ENCODE measurements at regions not wholly inside any gene's neighbourhood (a gene's known extent, or its start where the extent isn't known, plus 50 kb on each side); places are given as distances from the start of the nearest gene placed in this dataset.

DNA sequence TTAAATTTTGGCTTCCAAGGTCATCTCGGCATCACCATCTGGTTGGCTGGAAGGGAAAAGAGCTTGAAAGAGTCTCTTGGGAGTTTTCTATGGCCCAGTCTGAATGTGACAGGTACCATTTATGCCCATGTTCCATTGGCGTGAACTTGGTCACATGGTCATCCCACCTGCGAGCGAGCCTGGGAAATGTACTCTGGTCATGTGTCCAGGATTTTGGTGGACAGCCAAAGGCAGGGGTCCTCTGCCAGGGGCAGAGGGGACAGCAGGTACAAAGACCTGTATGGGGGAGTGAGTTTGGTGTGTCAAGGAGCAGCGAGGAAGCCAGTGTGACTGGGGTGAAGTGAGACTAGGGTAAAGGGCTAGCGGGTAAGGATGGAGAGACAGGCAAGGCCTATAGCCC, 112.6 kb downstream of the CDC5L start:
- no peak for DNase-seq

- DNase-seq = no peak
These were observed 116.0 kb downstream of the CDC5L start for GRCh38 chr6:44503471-44503870.

GRCh38 chr6:44504301-44504791, 116.8 kb downstream of the CDC5L start:
- no peak for DNase-seq

- no peak for DNase-seq
These were observed 118.2 kb downstream of the CDC5L start for GRCh38 chr6:44505751-44506150.

- DNase-seq = no peak
These were observed 119.5 kb downstream of the CDC5L start for GRCh38 chr6:44507014-44507413.

DNA sequence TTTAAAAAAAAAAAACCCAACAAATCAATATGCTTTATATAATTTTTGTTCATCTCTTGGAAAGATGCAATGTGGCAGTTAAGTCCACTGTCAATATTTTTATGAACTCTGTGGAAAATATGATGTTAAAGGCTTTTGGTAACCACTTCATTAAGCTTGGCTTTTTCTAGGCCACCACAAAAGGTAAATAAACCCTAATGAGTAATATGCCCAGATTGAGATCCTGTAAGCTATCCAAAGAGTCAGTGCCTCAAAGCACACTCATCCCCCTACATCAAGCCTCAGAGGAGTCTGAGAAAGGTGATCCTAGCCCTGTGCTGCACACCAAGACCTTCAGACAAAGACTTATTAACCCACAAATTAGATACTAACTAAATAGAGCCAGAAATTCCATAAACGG, 121.1 kb downstream of the CDC5L start:
- DNase-seq = no peak

- DNase-seq = no peak
These were observed 123.6 kb downstream of the CDC5L start for GRCh38 chr6:44511126-44511525.

- DNase-seq = no peak
These were observed 125.6 kb downstream of the CDC5L start for GRCh38 chr6:44512868-44513741.

GRCh38 chr6:44514085-44514484, 126.6 kb downstream of the CDC5L start:
- DNase-seq = no peak

DNA sequence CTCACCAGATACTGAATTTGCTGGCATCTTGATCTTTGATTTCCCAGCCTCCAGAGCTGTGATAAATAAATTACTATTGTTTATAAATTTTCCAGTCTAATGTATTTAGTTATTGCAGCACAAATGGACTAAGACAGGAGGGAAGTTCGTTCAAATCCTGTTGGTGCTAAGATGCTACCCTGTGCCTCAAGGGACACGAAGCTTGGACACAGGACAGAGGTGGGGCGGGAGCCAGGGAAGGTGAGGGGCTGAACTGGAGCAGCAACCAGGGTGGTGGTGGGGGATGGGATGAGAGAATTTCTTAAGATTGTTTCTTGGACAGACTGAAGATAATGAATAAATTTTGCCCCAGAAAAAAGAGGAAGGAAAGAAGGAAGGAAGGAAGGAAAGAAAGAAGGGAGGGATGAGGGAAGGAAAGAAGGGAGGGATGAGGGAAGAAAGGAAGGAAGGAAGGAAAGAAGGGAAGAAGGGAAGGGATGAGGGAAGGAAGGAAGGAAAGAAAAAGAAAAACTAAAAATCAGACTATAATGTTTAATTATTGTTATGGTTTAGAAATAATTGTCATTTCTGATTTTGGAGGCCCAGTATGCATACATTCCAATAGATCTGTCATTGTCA, 127.2 kb downstream of the CDC5L start:
- DNase-seq = no peak

- DNase-seq = no peak
These were observed 135.4 kb downstream of the CDC5L start for GRCh38 chr6:44522871-44523270.

DNA sequence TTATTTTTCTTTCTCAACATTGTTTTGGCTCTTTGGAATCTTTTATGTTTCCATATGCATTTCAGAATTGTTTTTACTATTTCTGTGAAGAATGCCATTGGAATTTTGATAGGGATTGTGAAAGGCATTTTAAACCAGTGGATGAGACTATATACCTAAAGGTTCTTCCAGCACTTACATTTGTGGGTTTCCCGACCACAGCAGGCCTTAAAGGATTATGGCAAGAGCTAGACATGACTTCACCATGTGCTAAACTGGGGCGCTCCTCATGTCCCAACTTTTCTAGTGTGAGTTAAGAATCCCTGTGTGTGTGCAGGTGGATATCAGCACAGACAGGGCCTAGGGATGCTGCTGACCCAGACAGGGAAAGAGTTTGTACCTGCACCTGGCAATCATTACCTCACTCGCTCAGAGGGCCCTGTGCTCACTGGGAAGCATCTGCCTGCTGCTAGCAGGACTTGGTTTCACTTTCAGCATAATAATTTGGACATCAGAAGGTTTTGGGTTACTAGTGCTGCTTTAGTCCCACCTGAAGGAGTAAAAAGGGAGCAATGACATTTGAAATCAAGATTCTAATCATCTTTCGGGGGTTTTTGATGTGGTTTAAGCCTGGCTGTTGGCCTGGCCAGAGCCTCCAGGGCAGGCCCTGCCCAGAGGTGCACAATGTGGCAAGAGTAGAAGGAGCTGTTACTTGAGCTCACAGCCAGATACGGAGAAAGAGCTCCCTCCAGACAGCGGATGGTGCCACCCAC, 137.1 kb downstream of the CDC5L start:
- DNase-seq = no peak

GRCh38 chr6:44525761-44526351, 138.3 kb downstream of the CDC5L start:
- no peak for DNase-seq

DNA sequence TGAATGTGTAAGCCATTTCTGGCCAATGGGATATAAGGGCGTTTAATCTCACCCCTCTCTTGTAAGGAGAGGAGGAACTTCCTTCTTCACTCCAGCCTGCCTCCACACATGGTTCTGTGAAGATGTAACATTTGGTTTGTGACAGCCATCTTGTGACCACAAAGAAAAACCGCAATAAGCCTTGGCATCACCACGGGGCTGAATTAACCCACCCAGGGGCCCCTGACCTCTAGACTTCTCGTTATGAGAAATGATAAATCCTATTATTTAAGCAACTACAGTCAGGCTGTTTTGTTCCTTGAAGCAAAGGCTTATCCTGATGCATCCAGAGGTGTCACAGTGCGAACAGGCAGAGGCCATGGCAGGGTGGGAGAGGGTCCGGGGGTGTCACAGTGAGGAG, 139.7 kb downstream of the CDC5L start:
- DNase-seq = no peak

GRCh38 chr6:44527583-44528369, 140.3 kb downstream of the CDC5L start:
- no peak for DNase-seq

DNA sequence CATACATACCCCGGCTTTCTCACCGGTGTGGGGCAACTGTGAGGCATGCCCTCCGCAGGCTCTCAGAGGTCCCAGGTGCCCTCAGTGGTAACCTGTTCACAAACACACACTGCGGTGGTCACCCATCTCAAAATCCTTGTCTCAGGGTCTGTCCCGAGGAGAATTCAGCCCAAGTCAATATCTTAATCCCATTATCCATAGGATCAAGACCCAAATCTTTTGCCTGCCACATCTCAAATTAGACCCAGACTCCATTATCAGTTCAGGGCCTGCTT, 140.8 kb downstream of the CDC5L start:
- DNase-seq = no peak

DNA sequence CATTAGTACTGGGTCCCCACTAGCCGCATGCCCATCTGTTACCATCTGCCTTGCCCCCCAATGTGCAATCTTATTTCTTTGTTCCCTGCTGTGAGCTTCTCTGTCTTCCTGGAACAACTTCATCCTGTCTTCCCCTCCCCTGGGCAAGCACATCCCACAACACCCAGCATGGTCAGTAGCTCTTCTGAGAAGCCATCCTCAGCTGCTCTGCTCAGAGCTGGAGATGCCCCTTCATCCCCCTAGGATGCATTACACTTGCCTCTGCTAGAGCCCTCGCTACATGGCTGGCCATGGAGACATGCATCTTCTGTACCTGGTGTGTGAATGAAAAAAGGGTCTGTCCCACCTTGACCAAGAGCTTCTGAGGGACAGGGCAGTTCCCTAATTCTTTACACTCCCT, 141.2 kb downstream of the CDC5L start:
- DNase-seq = no peak

GRCh38 chr6:44529146-44529905, 141.8 kb downstream of the CDC5L start:
- no peak for DNase-seq

DNA sequence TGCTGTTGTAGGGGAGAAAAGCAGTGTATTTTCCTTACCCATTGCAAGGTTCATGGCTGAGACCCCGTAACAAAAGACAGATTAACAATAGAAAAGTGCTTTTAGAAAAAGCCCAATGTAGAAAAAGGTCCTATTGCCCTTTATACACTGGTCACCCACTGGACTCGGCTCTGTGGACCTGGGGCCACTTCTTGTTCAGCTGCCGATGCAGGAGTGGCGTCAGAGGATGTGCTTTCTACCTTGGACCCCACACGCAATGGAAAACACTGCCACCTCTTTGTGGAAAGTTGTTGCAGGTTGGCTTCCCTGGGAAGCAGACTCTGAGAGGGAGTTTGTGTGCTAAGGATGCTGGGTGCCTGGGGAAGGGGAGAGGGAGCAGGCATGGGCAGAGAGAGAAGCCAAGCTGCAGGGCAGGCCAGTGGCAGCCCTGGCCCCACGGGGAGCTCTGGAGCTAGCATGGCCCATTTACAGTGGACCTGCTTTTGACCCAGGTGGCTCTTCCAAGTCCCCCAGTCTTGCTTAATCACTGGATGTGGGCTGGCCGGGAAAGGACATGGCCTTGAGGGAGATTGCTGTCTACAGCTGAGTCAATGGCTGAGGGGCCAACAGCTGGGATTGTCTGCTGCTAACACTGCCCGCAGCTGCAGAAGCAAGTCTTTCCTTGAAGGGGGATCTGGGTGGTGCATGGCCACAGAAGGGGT, 142.9 kb downstream of the CDC5L start:
- no peak for DNase-seq

- no peak for DNase-seq
These were observed 143.4 kb downstream of the CDC5L start for GRCh38 chr6:44530910-44531234.

DNA sequence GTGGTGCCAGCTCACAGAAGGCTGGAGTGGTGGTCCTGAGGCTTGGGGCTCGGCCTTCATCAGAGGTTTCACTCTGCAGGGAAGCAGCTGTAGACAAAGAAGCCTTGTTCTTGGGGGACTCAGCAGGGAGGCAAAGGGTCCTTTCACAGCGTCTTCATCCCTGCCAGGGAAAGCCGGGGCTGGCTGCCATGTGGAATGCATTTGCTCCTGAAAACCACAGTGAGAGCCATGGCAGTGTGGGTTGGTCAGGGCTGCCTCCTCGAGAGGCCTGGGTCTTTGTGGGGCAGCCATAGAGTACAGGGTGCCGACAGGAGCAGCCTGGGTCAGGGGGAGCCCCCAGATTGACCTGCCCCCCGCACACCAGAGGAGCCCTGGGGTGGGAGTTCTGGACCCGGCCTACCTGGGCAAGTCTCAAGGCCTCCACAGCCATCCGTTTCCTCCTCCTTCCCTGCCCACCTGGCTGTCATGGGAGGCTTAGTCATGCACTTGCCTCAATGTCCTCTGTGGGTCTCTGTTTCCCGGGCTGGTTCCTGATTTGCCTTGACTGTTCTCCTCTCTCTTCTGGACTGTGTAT, 144.0 kb downstream of the CDC5L start:
- DNase-seq = no peak

Measured in NCI-H2029 (cell line).